ENCODE measurements at regions not wholly inside any gene's neighbourhood (a gene's known extent, or its start where the extent isn't known, plus 50 kb on each side); places are given as distances from the start of the nearest gene placed in this dataset.

DNA sequence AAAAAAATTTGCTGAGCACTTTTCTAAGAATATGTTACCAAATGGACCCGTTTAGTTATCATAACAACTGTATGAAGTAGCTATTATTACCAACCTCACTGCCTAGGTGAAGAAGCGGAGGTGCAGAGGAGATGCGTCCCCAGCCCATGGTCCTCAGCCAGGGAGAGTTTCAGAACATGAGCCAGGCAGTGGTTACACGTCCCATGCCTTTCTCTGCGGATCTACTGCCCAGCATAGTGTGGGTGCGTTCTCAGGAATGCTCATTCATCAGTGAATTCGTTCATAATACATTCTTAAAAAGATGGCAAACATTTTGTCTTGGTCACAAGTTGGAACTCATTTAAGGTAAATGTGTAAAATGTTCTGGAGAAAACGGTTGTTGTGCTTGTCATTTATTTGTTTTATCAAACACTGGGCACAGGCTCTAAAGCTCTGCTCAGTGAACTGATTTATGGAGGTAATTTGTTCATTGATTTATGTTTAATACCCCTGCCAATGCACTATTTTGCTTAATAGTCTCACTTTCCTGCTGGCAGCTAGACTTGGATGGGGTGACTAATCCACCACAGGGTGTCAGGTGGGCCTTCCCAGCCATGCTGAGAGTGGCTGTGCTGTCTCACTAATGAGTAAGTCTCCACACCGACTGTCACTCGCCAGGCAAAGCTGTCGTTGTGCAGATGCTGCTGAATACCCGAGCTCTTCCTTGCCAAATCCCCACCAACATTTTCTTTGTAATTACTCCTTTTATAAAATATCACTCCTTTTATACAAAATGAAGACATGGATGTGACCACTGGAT, 248.8 kb downstream of the TENT4A start:
- TF ChIP-seq, protein P1, sequence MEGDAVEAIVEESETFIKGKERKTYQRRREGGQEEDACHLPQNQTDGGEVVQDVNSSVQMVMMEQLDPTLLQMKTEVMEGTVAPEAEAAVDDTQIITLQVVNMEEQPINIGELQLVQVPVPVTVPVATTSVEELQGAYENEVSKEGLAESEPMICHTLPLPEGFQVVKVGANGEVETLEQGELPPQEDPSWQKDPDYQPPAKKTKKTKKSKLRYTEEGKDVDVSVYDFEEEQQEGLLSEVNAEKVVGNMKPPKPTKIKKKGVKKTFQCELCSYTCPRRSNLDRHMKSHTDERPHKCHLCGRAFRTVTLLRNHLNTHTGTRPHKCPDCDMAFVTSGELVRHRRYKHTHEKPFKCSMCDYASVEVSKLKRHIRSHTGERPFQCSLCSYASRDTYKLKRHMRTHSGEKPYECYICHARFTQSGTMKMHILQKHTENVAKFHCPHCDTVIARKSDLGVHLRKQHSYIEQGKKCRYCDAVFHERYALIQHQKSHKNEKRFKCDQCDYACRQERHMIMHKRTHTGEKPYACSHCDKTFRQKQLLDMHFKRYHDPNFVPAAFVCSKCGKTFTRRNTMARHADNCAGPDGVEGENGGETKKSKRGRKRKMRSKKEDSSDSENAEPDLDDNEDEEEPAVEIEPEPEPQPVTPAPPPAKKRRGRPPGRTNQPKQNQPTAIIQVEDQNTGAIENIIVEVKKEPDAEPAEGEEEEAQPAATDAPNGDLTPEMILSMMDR (IDR thresholded peaks at IDR 0.05; ENCODE audit: insufficient read depth, missing control alignments): no peak
- DNase-seq (ENCODE audit: insufficient read length, low spot score) (no peak), FAIRE-seq (no peak)

DNA sequence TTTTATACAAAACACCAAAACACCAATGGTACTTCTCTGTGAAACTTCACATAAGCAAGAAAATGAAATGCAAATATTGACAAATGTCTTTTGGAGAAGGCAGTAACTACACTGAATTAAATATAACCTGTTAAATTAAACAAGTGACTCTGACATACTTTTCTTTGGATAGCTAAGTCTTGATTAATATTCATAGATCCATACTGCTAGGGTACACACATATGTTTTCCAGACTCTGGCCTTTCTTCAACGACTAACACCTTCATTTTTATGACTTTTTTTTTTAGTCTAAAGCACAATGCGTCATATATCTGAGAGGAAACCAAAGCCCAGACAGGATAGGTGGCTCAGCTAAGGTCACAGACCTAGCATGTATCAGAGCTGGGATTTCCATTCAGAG, 263.7 kb downstream of the TENT4A start:
- DNase-seq (ENCODE audit: insufficient read length, low spot score): no peak
- FAIRE-seq: no peak
- TF ChIP-seq, protein P1 (IDR thresholded peaks at IDR 0.05; ENCODE audit: insufficient read depth, missing control alignments): no peak

DNA sequence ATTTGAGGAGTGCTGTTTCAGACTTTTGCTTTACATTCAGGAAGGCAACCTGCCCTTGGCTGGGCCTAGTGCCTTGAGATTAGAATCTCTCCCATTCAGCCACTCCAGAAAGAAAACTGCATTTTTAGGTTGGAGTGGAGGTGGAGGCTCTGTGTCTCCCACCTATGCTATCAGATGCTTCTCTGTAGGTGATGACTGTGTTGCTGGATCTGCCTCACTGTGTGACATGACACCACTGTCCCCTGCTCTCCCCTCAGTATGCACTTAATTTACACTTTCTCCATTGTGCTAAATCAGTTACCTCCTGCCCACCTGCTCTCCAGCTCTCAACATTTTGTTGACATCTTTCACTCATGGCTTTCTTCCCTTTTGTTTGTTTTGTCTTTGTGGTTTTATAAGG, 265.8 kb downstream of the TENT4A start:
- DNase-seq (ENCODE audit: insufficient read length, low spot score) (no peak), FAIRE-seq (no peak)
- TF ChIP-seq, protein P1 (IDR thresholded peaks at IDR 0.05; ENCODE audit: insufficient read depth, missing control alignments): no peak

DNA sequence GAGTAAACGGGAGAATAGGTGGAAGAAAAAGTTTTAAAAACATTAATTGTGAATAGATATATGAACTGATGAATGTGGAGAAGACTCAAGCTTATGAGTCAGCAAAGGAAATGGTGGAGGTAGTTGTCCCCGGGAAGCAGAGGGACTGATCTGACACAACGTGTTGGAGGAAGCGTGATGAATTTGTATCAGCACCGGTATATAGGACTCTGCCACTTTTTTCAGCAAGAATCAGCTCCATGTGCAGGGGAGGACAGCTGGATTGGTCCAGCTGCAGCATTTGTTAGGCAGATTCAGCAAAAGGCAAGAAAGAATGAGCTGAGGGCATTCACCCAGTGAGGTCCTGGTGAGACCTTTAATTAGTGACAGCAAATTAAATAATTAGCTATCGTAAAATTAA, 276.0 kb downstream of the TENT4A start:
- TF ChIP-seq, protein P1 (IDR thresholded peaks at IDR 0.05; ENCODE audit: insufficient read depth, missing control alignments): no peak
- no peak for FAIRE-seq
- DNase-seq (ENCODE audit: insufficient read length, low spot score): no peak

DNA sequence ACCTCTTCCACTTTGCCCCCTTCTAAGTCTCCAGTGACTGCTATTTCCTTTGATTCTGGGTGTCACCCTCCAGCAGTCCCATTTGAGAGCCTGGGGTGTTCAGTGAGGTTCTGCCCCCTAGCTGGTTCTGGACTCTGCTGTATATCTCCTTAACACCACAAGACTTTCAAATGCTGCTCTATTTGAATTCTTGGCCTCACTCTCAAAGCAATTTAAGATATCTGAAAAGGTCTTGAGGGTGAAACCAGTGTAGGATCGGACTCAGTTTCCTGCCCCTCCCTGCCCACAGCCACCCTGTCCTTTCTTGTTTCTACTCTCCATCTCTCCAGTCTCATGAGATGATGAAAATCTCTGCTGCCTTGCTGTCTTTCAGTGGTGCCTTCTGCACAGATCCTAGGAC, 280.9 kb downstream of the TENT4A start:
- DNase-seq (ENCODE audit: insufficient read length, low spot score) (no peak), FAIRE-seq (no peak)
- TF ChIP-seq, protein P1 (IDR thresholded peaks at IDR 0.05; ENCODE audit: insufficient read depth, missing control alignments): no peak

DNA sequence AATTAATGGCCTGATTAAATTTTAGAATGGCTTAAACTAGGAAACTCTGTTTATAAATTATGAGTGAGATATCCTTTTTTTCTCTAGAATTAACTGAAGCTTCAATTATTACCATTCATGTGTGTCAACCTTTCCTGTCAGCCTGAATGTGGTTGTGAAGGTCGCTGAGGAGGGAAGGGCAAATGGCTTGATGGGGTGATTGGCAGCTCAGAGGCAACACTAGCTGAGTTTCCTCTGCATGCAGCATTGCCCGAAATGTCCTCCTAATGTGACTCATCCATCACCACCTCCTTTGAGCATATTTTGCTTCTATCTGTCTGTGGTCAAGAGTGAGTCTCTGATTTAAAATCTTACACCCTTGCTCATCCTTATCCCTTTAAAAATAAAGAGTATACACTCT, 281.9 kb downstream of the TENT4A start:
- FAIRE-seq (no peak), DNase-seq (ENCODE audit: insufficient read length, low spot score) (no peak)
- TF ChIP-seq, protein P1 (IDR thresholded peaks at IDR 0.05; ENCODE audit: insufficient read depth, missing control alignments): no peak

DNA sequence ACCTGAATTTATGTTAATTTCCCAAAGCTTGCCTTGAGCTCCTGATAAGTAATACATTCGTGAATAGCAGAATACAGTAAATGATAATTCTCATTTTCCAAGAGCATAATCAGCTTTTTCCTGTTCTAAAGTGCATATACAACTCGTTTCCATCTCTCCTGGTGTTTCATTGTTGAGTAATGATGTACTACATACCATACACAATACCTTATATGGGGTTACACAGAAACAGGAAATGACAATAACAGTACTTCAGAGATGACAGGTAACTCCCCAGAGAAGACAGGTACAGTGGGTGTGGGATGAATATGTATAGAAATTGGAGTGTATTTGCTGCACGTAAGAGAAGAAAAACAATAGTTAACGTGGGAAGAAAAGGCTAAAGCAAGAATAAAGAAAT, 287.1 kb downstream of the TENT4A start:
- TF ChIP-seq, protein P1 (IDR thresholded peaks at IDR 0.05; ENCODE audit: insufficient read depth, missing control alignments): no peak
- DNase-seq (ENCODE audit: insufficient read length, low spot score) (no peak), FAIRE-seq (no peak)

Measured in D721Med (cell line).